HepG2 (cell line): ENCODE measurements at regions not wholly inside any gene's neighbourhood (a gene's known extent, or its start where the extent isn't known, plus 50 kb on each side); places are given as distances from the start of the nearest gene placed in this dataset.

ENCODE experiments used
- ATAC-seq: fragments of 200-7000 bp; cut with Tn5 transposase; 3 replicates; pipeline ENCODE4 v1.9.1; 2020; ENCODE audit warnings: mild to moderate bottlenecking, moderate library complexity
- BruUV-seq: library from RNA; stranded (reverse); fragments of 400-500 nt; replicated peaks from 2 replicates; lab custom pipeline; 2021; lab: Mats Ljungman, UMichigan
- CTCF ChIA-PET: fragments of 300-600 bp; formaldehyde crosslinking; extraction: SDS; loops from one replicate; lab custom pipeline; 2021; ENCODE audit warnings: low total read pairs, inconsistent platforms, low intra/inter-chr PET ratio; lab: Yijun Ruan, JAX
- POLR2A ChIA-PET: fragments of 350-600 bp; sonication (Branson Sonifier 250); formaldehyde crosslinking; loops from one replicate; lab custom pipeline; 2020; ENCODE audit warnings: antibody characterized with exemption, inconsistent platforms; lab: Yijun Ruan, JAX
- DNase-seq: peaks from one replicate; pipeline ENCODE4 v3.0.0-alpha.2; 2015; ENCODE audit warnings: low spot score
- FAIRE-seq: peaks from 3 replicates; lab custom pipeline; 2011; peaks lifted over from hg19 to GRCh38; lab: Jason Lieb, UNC
- H2AFZ ChIP-seq: one replicate; pipeline ENCODE4 v1.6.1; 2011; ENCODE audit warnings: low read length, inconsistent platforms
- H3K27ac ChIP-seq: fragments of 300-600 bp; 3 replicates; pipeline ENCODE4 v1.8.0; 2011; ENCODE audit warnings: mixed run types, mild to moderate bottlenecking, mixed read lengths, low read length, inconsistent platforms; ENCODE audit not compliant: insufficient read depth; ENCODE audit errors: extremely low read length
- H3K27me3 ChIP-seq, 2 experiments: fragments of 200-600 bp in 1 of 2; 2 replicates in 1 of 2; 3 replicates in 1 of 2; pipeline versions ENCODE4 v1.6.0 to v1.8.0; 2011; ENCODE audit warnings: low read length in 2 of 2, mild to moderate bottlenecking in 2 of 2, moderate library complexity in 2 of 2, inconsistent platforms in 1 of 2; ENCODE audit not compliant: insufficient read depth in 2 of 2, control insufficient read depth in 1 of 2
- H3K36me3 ChIP-seq, 2 experiments: fragments of 200-600 bp in 1 of 2; replicated peaks in 1 of 2; 2 replicates in 1 of 2; 3 replicates in 1 of 2; pipeline versions ENCODE4 v1.5.1 to v1.8.0; 2011; ENCODE audit warnings: low read length in 2 of 2, inconsistent platforms in 1 of 2; ENCODE audit not compliant: insufficient read depth in 2 of 2, control insufficient read depth in 1 of 2
- H3K4me1 ChIP-seq: 2 replicates; pipeline ENCODE4 v1.5.1; 2012; ENCODE audit warnings: low read length, inconsistent platforms; ENCODE audit not compliant: insufficient read depth
- H3K4me2 ChIP-seq: 2 replicates; pipeline ENCODE4 v1.6.0; 2011; ENCODE audit warnings: low read depth, low read length, inconsistent platforms
- H3K4me3 ChIP-seq, 3 experiments: fragments of 200-600 bp in 1 of 3; sonication (generic), shearing (Covaris generic) in 1 of 3; replicated peaks in 1 of 3; 2 replicates each; pipeline ENCODE4 v1.5.1; 2011 to 2016; ENCODE audit warnings: low read length in 3 of 3, inconsistent platforms in 2 of 3, low read depth in 2 of 3, mild to moderate bottlenecking in 2 of 3, control low read depth in 1 of 3, mixed read lengths in 1 of 3; ENCODE audit not compliant: insufficient read depth in 1 of 3
- H3K79me2 ChIP-seq: one replicate; pipeline ENCODE4 v1.6.1; 2011; ENCODE audit warnings: low read length, inconsistent platforms; ENCODE audit not compliant: insufficient read depth
- H3K9ac ChIP-seq: 2 replicates; pipeline ENCODE4 v1.6.0; 2011; ENCODE audit warnings: mild to moderate bottlenecking, low read depth, low read length, inconsistent platforms; ENCODE audit not compliant: insufficient read depth
- H3K9me3 ChIP-seq: 2 replicates; pipeline ENCODE4 v1.5.1; 2012; ENCODE audit warnings: mild to moderate bottlenecking, low read length
- H4K20me1 ChIP-seq: 2 replicates; pipeline ENCODE4 v1.6.0; 2011; ENCODE audit warnings: inconsistent platforms, mild to moderate bottlenecking, low read length, moderate library complexity; ENCODE audit not compliant: insufficient read depth
- GABPA ChIP-seq, 2 experiments: IDR thresholded peaks; 2 replicates each; pipeline ENCODE4 v1.6.1; 2011 to 2016; ENCODE audit warnings: low read depth in 2 of 2, low read length in 1 of 2, missing biosample characterization in 1 of 2, missing genetic modification characterization in 1 of 2
- ZKSCAN8 ChIP-seq: IDR thresholded peaks from 2 replicates; pipeline ENCODE4 v1.6.1; 2016; ENCODE audit warnings: borderline replicate concordance, missing genetic modification reagents, missing compliant biosample characterization
- ZNF567 ChIP-seq: sonication (generic); formaldehyde crosslinking; IDR thresholded peaks from 2 replicates; pipeline ENCODE4 v1.8.1; 2023; ENCODE audit warnings: mild to moderate bottlenecking, missing genetic modification reagents, borderline replicate concordance
- WGBS: methylation state at CpG from one replicate; pipeline ENCODE4 v1.1.6; 2017; ENCODE audit warnings: low lambda C conversion rate; 5-methylcytosine and 5-hydroxymethylcytosine counted together
- in situ Hi-C: cut with HindIII; loops from 2 replicates; pipeline ENCODE4 v1.10.0; 2017; ENCODE audit warnings: low pct_unique_long_range_greater_than_20kb; ENCODE audit not compliant: extremely low pct_ligation_motif_present
- intact Hi-C: fragments of 100-400 bp; cut with micrococcal nuclease; formaldehyde crosslinking; loops from one replicate; pipeline ENCODE4 v1.10.0; 2022; ENCODE audit not compliant: unreplicated experiment
- TF ChIP-seq, protein P1 (sequence below): sonication (generic); formaldehyde crosslinking; IDR thresholded peaks from 2 replicates; pipeline ENCODE4 v1.5.0; 2020; ENCODE audit warnings: mild to moderate bottlenecking, missing genetic modification reagents
- TF ChIP-seq, protein P2 (sequence below): sonication (generic); formaldehyde crosslinking; IDR thresholded peaks from 2 replicates; pipeline ENCODE4 v1.4.0; 2020; ENCODE audit warnings: mild to moderate bottlenecking, missing genetic modification reagents
- TF ChIP-seq, protein P3 (sequence below): IDR thresholded peaks from 2 replicates; pipeline ENCODE4 v1.6.1; 2016; ENCODE audit warnings: missing genetic modification reagents, missing compliant biosample characterization

DNA sequence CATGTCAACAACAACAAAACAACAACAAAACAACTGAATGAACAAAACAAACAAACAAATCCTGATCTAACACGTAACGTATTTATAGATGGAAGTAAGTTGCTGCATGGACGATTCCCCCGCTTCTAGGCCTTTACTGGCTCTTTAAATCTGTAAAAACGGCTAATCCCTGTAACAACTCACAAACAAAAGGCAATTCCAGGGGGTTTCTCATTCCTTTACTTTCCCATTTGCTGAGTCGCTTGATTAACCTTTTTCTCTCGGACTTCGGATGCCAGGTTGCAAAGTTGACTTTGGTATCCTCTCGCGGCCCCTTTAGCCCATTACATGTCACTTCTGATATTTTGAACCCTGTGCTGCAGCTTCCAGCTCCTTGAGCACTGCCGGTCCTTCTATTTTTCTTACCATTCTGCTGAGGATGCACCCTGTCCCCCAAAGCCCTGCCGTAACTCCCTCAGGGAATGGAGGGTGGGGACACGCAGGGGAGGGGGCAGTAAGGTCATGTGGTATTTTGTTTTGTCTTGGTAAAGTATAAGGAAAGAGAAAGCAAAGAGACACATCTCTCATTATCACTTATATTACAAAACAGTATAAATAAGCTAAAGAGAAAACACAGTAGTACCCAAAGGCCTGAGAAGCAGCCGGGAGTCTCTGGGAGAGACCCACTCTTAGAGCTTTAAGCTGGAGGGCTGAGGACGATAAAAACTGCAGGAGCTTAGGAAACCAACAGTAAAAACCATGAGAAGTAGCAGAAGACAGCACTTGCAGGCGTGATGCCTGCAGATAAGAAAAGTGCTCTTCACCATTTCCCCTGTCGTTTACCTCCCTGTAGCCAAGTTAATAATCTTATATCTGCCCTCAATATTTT is 457.8 kb upstream of the ZNF717 start:
- TF ChIP-seq, protein P1, sequence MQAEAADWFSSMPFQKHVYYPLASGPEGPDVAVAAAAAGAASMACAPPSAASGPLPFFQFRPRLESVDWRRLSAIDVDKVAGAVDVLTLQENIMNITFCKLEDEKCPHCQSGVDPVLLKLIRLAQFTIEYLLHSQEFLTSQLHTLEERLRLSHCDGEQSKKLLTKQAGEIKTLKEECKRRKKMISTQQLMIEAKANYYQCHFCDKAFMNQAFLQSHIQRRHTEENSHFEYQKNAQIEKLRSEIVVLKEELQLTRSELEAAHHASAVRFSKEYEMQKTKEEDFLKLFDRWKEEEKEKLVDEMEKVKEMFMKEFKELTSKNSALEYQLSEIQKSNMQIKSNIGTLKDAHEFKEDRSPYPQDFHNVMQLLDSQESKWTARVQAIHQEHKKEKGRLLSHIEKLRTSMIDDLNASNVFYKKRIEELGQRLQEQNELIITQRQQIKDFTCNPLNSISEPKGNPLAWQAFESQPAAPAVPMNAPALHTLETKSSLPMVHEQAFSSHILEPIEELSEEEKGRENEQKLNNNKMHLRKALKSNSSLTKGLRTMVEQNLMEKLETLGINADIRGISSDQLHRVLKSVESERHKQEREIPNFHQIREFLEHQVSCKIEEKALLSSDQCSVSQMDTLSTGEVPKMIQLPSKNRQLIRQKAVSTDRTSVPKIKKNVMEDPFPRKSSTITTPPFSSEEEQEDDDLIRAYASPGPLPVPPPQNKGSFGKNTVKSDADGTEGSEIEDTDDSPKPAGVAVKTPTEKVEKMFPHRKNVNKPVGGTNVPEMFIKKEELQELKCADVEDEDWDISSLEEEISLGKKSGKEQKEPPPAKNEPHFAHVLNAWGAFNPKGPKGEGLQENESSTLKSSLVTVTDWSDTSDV (CRISPR knock-in tag): no peak
- TF ChIP-seq ZNF567 (CRISPR knock-in tag) (no peak), GABPA (IDR thresholded peaks at IDR 0.05; ENCODE audit: low read depth, low read length) (no peak), GABPA (CRISPR knock-in tag; IDR thresholded peaks at IDR 0.05; ENCODE audit: low read depth) (no peak), ZKSCAN8 (no peak)
- TF ChIP-seq, protein P2, sequence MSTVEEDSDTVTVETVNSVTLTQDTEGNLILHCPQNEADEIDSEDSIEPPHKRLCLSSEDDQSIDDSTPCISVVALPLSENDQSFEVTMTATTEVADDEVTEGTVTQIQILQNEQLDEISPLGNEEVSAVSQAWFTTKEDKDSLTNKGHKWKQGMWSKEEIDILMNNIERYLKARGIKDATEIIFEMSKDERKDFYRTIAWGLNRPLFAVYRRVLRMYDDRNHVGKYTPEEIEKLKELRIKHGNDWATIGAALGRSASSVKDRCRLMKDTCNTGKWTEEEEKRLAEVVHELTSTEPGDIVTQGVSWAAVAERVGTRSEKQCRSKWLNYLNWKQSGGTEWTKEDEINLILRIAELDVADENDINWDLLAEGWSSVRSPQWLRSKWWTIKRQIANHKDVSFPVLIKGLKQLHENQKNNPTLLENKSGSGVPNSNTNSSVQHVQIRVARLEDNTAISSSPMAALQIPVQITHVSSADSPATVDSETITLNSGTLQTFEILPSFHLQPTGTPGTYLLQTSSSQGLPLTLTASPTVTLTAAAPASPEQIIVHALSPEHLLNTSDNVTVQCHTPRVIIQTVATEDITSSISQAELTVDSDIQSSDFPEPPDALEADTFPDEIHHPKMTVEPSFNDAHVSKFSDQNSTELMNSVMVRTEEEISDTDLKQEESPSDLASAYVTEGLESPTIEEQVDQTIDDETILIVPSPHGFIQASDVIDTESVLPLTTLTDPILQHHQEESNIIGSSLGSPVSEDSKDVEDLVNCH: no peak
- TF ChIP-seq, protein P3, sequence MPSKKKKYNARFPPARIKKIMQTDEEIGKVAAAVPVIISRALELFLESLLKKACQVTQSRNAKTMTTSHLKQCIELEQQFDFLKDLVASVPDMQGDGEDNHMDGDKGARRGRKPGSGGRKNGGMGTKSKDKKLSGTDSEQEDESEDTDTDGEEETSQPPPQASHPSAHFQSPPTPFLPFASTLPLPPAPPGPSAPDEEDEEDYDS: no peak
- TF ChIP-seq, all 625 proteins: peak for 0
- FAIRE-seq: no peak
- Histone ChIP-seq H2AFZ (no peak overlapping the region), H3K36me3 (no peaks in the 10 kb centered on the region), H4K20me1 (no peaks in the 10 kb centered on the region), H3K4me2 (no peak overlapping the region), H3K27ac (no peak overlapping the region), H3K79me2 (no peaks in the 10 kb centered on the region), H3K9ac (no peak overlapping the region), H3K27me3 (no peaks in the 10 kb centered on the region), H3K9me3 (no peaks in the 10 kb centered on the region; the same call in 1 of the 2 replicates), H3K4me1 (no peaks in the 10 kb centered on the region), H3K4me3 (no peak overlapping the region)
- DNase-seq: no peak
- in situ Hi-C loops (no loop called here), intact Hi-C loops (no loop called here)
- WGBS: 50% methylated on average over 17 of the region's 17 CpGs
- no TSS peak for BruUV-seq
- ATAC-seq: no peak
- ChIA-PET CTCF (no interaction called here), POLR2A (no interaction called here)
